Skeletal muscle tissue (tissue), 3 donors: ENCODE measurements at regions not wholly inside any gene's neighbourhood (a gene's known extent, or its start where the extent isn't known, plus 50 kb on each side); places are given as distances from the start of the nearest gene placed in this dataset.
"Not testable (repeated sequence)": the region's sequence is repeated elsewhere in the genome, so short reads cannot be mapped to it uniquely, and the experiment has no call there.

ENCODE experiments used
- H3K27ac ChIP-seq: one replicate; pipeline ENCODE4 v1.7.0; 2013; ENCODE audit warnings: mild to moderate bottlenecking, low read depth, low read length, inconsistent platforms
- H3K27me3 ChIP-seq, 3 donors: one replicate each; pipeline ENCODE4 v1.7.0; 2013; ENCODE audit warnings: low read length in 3 of 3; ENCODE audit not compliant: control insufficient read depth in 3 of 3, insufficient read depth in 3 of 3
- H3K36me3 ChIP-seq, 3 donors: one replicate each; pipeline ENCODE4 v1.7.0; 2013; ENCODE audit warnings: low read length in 3 of 3; ENCODE audit not compliant: control insufficient read depth in 3 of 3, insufficient read depth in 3 of 3
- H3K4me1 ChIP-seq, 3 donors: one replicate each; pipeline ENCODE4 v1.7.0; 2013; ENCODE audit warnings: low read length in 3 of 3, mild to moderate bottlenecking in 3 of 3; ENCODE audit not compliant: control insufficient read depth in 3 of 3, insufficient read depth in 3 of 3
- H3K4me3 ChIP-seq, 3 donors: one replicate each; pipeline ENCODE4 v1.7.0; 2013; ENCODE audit warnings: low read length in 3 of 3
- H3K9ac ChIP-seq, 3 donors: one replicate each; pipeline ENCODE4 v1.7.0; 2013; ENCODE audit warnings: low read length in 3 of 3, mild to moderate bottlenecking in 3 of 3, moderate library complexity in 2 of 3, low read depth in 1 of 3
- H3K9me3 ChIP-seq, 3 donors: one replicate each; pipeline ENCODE4 v1.7.0; 2013; ENCODE audit warnings: low read length in 3 of 3; ENCODE audit not compliant: control insufficient read depth in 3 of 3
- donor health status: Osteomylitis.

GRCh38 chr7:142513178-142513955, 235.9 kb upstream of the PRSS1 start:
- Histone ChIP-seq H3K27ac (no peak overlapping the region), H3K9me3 (no peaks in the 10 kb centered on the region), H3K27me3 (no peaks in the 10 kb centered on the region), H3K9ac (no peak overlapping the region), H3K36me3 (no peaks in the 10 kb centered on the region), H3K4me1 (no peaks in the 10 kb centered on the region), H3K4me3 (no peak overlapping the region)

- Histone ChIP-seq H3K4me3 (no peak overlapping the region), H3K9me3 (no peaks in the 10 kb centered on the region), H3K27ac (no peak overlapping the region), H3K27me3 (peaks cover 0 to 2% (median 0%) of the 10 kb centered on the region in 3 donors), H3K4me1 (peaks cover 0 to 4% (median 0%) of the 10 kb centered on the region in 3 donors), H3K9ac (no peak overlapping the region), H3K36me3 (no peaks in the 10 kb centered on the region)
Observed at GRCh38 chr7:142511801-142512200, 237.5 kb upstream of the PRSS1 start.

GRCh38 chr7:142511374-142511773, 237.9 kb upstream of the PRSS1 start:
- Histone ChIP-seq H3K4me3 (no peak overlapping the region), H3K36me3 (no peaks in the 10 kb centered on the region), H3K27me3 (peaks cover 0 to 2% (median 0%) of the 10 kb centered on the region in 3 donors), H3K9me3 (no peaks in the 10 kb centered on the region), H3K4me1 (peaks cover 0 to 4% (median 0%) of the 10 kb centered on the region in 3 donors), H3K9ac (no peak overlapping the region), H3K27ac (no peak overlapping the region)

- H3K9me3 ChIP-seq, H3K27ac ChIP-seq, H3K4me1 ChIP-seq, H3K36me3 ChIP-seq, H3K9ac ChIP-seq, H3K4me3 ChIP-seq, H3K27me3 ChIP-seq: not testable (repeated sequence)
Observed at GRCh38 chr7:142509235-142509634, 240.0 kb upstream of the PRSS1 start.

GRCh38 chr7:142508251-142508650, 241.0 kb upstream of the PRSS1 start:
- Histone ChIP-seq H3K27me3 (peaks cover 0 to 3% (median 2%) of the 10 kb centered on the region in 3 donors), H3K36me3 (no peaks in the 10 kb centered on the region), H3K4me1 (peaks cover 0 to 4% (median 0%) of the 10 kb centered on the region in 3 donors), H3K9ac (no peak overlapping the region), H3K9me3 (no peaks in the 10 kb centered on the region), H3K27ac (no peak overlapping the region), H3K4me3 (no peak overlapping the region)

GRCh38 chr7:142507799-142508198, 241.5 kb upstream of the PRSS1 start:
- H3K9me3 ChIP-seq: no peaks in the 10 kb centered on the region
- peaks cover 0 to 3% (median 2%) of the 10 kb centered on the region in 3 donors for H3K27me3 ChIP-seq
- H3K9ac ChIP-seq: no peak overlapping the region
- no peaks in the 10 kb centered on the region for H3K36me3 ChIP-seq
- peaks cover 0 to 4% (median 0%) of the 10 kb centered on the region in 3 donors for H3K4me1 ChIP-seq
- H3K27ac ChIP-seq: no peak overlapping the region
- H3K4me3 ChIP-seq: no peak overlapping the region

- H3K4me1 ChIP-seq, H3K9ac ChIP-seq, H3K4me3 ChIP-seq, H3K27me3 ChIP-seq, H3K27ac ChIP-seq, H3K9me3 ChIP-seq, H3K36me3 ChIP-seq: not testable (repeated sequence)
Observed at GRCh38 chr7:142507066-142507465, 242.2 kb upstream of the PRSS1 start.

- no peak overlapping the region for H3K4me3 ChIP-seq
- peaks cover 0 to 4% (median 0%) of the 10 kb centered on the region in 3 donors for H3K4me1 ChIP-seq
- peaks cover 0 to 5% (median 2%) of the 10 kb centered on the region in 3 donors for H3K27me3 ChIP-seq
- H3K9ac ChIP-seq: no peak overlapping the region
- no peaks in the 10 kb centered on the region for H3K9me3 ChIP-seq
- no peak overlapping the region for H3K27ac ChIP-seq
- no peaks in the 10 kb centered on the region for H3K36me3 ChIP-seq
Observed at GRCh38 chr7:142506601-142507000, 242.7 kb upstream of the PRSS1 start.

- H3K9me3 ChIP-seq, H3K4me3 ChIP-seq, H3K4me1 ChIP-seq, H3K9ac ChIP-seq, H3K27ac ChIP-seq, H3K27me3 ChIP-seq, H3K36me3 ChIP-seq: not testable (repeated sequence)
Observed at GRCh38 chr7:142503949-142504348, 245.3 kb upstream of the PRSS1 start.

- Histone ChIP-seq H3K9ac (no peak overlapping the region), H3K27me3 (peaks cover 0 to 6% (median 2%) of the 10 kb centered on the region in 3 donors), H3K4me3 (no peak overlapping the region), H3K36me3 (no peaks in the 10 kb centered on the region), H3K4me1 (peaks cover 0 to 2% (median 0%) of the 10 kb centered on the region in 3 donors), H3K27ac (no peak overlapping the region), H3K9me3 (no peaks in the 10 kb centered on the region)
Observed at GRCh38 chr7:142503036-142503435, 245.2 kb upstream of the PRSS58 start.
